Astrocyte of the cerebellum (primary cell): ENCODE measurements at regions not wholly inside any gene's neighbourhood (a gene's known extent, or its start where the extent isn't known, plus 50 kb on each side); places are given as distances from the start of the nearest gene placed in this dataset.

Experiments
- DNase-seq: peaks from one replicate; pipeline ENCODE4 v3.0.0-alpha.2; 2011; ENCODE audit warnings: low read depth
- H3K4me3 ChIP-seq: 2 replicates; pipeline ENCODE4 v1.5.1; 2011; ENCODE audit warnings: mild to moderate bottlenecking, low read depth, low read length, moderate library complexity
- in situ Hi-C: cut with HindIII; loops from 2 replicates; pipeline ENCODE4 v1.10.0; 2017; ENCODE audit warnings: low sequenced_read_pairs
- TF ChIP-seq, protein P1 (sequence below): IDR thresholded peaks from 2 replicates; pipeline ENCODE4 v1.5.1; 2012; ENCODE audit warnings: low read length, low read depth, moderate library complexity, mild to moderate bottlenecking; ENCODE audit errors: missing control alignments

DNA sequence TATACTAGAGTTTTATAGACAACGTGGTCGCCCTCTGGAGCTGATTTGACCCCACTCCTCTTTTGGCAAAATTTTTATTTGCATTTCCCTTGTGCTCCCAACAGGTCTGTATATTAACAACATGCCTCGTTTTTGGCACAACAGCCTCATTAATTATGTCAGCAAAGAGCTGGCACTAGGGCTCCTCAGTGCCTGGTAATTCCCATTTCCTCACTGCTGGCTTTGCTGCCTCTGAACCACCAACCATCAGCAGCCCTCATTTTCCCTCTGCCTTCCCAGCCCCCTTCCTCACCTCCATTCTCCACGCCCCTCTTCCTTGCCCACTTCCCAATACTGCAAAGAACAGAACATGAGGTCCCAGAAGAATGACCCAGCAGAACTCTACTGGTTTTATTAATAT is 204.8 kb downstream of the ABHD5 start:
- H3K4me3 ChIP-seq: no peak overlapping the region
- no peak for DNase-seq
- in situ Hi-C loops: no loop called here

DNA sequence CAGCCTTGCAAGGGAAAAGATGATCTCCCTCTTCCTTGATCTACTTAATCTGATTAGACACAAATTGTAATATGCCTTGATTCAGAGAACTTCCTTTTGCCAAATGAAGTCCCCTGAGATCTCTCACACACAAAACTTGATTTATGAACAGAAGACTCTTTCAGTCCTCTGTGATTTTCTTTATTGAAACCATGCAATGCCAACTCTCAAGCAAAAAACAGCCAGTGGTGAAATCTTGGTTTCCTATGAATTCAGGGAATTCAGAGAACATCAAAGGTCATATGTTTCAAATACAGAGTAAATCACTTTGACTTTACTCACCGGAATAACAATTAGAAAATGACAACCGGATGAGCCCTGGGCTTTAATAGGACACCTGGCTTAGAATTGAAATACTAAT is 211.7 kb downstream of the ABHD5 start:
- H3K4me3 ChIP-seq: no peak overlapping the region
- in situ Hi-C loops: no loop called here
- TF ChIP-seq, protein P1, sequence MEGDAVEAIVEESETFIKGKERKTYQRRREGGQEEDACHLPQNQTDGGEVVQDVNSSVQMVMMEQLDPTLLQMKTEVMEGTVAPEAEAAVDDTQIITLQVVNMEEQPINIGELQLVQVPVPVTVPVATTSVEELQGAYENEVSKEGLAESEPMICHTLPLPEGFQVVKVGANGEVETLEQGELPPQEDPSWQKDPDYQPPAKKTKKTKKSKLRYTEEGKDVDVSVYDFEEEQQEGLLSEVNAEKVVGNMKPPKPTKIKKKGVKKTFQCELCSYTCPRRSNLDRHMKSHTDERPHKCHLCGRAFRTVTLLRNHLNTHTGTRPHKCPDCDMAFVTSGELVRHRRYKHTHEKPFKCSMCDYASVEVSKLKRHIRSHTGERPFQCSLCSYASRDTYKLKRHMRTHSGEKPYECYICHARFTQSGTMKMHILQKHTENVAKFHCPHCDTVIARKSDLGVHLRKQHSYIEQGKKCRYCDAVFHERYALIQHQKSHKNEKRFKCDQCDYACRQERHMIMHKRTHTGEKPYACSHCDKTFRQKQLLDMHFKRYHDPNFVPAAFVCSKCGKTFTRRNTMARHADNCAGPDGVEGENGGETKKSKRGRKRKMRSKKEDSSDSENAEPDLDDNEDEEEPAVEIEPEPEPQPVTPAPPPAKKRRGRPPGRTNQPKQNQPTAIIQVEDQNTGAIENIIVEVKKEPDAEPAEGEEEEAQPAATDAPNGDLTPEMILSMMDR: no peak
- DNase-seq: no peak

More for the DNA sequence above, 204.8 kb downstream of the ABHD5 start:
- TF ChIP-seq, protein P1: no peak

DNA sequence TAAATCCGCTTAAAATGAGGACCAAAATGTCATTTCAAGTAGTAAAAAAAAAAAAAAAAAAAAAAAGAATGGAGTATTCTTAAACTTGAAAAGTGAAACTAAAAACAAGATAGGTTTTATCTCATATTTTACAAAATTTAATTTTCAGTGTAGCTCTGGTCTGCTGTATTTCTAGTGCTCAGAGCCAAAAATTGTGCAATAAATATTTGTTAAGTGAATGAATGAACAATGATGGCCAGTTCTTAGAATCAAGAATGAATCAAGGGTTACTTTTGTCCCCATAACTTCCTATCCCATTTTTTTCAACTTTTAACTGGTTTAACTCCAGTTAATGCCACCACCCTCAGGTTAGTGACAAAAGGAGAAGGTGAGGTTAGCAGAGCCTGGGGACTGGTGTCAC is 214.4 kb downstream of the ABHD5 start:
- in situ Hi-C loops: no loop called here
- TF ChIP-seq, protein P1: no peak
- no peak for DNase-seq
- H3K4me3 ChIP-seq: no peak overlapping the region

DNA sequence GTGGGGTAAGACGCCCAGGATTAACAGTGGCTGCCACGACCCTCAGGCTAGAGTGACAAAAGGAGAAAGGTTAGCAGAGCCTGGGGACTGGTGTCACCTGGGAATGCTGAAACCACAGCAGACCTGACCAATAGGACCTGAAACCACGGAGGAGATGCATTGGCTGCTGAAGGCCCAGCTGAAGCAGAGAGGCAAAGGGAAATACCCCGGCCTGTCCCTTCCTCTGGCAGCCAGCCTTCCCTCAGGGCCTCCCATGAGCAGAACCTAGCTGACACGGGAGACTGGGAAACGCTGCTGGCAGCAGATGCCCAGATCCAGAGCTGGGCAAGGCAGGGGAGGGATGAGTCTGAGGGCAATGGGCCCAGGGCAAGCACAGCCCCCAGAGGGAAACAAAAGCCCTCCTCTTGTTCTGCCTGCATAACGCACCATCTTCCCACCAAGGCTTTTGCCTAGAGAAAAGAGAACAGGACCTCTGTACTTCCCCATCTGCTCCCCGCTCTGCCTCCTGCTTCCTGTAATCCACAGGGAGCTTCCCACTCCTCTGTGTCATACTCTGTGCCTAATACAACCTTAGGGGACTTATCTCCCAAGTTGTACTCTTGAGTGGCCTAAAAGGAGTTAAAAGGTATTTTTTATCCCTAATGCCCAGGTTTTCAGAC is 216.2 kb downstream of the ABHD5 start:
- in situ Hi-C loops: no loop called here
- TF ChIP-seq, protein P1: no peak

DNA sequence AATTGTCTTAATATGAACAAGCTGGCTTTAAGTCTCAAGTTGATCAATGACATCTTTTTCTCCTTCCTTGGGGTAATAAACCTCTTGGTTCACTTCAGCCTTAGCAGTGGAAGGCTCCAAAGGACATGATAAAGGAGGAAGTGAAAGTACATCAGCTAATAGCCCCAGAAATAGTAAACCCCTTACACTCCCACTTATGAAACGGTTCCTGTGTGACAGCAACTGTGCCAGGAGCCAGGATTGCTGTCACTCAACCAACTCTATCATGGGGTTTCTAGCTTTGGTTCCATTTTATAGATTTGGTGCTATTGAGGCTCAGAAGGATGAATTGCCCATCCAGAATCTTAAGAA is 216.7 kb downstream of the ABHD5 start:
- in situ Hi-C loops: no loop called here
- TF ChIP-seq, protein P1: no peak
- DNase-seq: no peak
- no peak overlapping the region for H3K4me3 ChIP-seq

More for the DNA sequence above, 216.2 kb downstream of the ABHD5 start:
- no peak for DNase-seq
- H3K4me3 ChIP-seq: no peak overlapping the region

DNA sequence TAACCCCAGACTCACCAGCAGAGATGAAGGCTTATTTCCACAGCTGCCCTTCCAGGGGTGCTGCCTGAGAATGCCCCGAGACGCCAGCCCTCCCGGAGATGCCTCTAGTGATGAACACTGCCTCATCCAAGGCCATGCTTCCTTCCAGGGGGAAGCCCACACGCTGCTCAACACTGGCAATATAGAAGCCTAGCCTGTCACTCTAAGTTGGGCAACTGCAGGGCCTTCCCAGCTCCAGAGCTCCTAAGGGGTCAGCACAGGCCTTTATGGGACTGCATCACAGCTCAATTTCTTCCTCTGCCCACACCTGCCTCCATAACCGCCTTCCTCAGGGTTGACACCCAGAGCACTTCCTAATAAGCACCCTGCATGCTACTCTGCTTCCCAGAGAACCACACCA is 217.7 kb downstream of the ABHD5 start:
- no peak overlapping the region for H3K4me3 ChIP-seq
- in situ Hi-C loops: no loop called here
- TF ChIP-seq, protein P1: no peak
- no peak for DNase-seq
